HG02943 (cell line): ENCODE measurements at regions not wholly inside any gene's neighbourhood (a gene's known extent, or its start where the extent isn't known, plus 50 kb on each side); places are given as distances from the start of the nearest gene placed in this dataset.

Source experiments
- ATAC-seq: cut with Tn5 transposase; IDR thresholded peaks from one replicate; pipeline ENCODE4 v1.9.1; 2021; ENCODE audit warnings: mild to moderate bottlenecking, low read depth, moderate library complexity; ENCODE audit not compliant: unreplicated experiment

DNA sequence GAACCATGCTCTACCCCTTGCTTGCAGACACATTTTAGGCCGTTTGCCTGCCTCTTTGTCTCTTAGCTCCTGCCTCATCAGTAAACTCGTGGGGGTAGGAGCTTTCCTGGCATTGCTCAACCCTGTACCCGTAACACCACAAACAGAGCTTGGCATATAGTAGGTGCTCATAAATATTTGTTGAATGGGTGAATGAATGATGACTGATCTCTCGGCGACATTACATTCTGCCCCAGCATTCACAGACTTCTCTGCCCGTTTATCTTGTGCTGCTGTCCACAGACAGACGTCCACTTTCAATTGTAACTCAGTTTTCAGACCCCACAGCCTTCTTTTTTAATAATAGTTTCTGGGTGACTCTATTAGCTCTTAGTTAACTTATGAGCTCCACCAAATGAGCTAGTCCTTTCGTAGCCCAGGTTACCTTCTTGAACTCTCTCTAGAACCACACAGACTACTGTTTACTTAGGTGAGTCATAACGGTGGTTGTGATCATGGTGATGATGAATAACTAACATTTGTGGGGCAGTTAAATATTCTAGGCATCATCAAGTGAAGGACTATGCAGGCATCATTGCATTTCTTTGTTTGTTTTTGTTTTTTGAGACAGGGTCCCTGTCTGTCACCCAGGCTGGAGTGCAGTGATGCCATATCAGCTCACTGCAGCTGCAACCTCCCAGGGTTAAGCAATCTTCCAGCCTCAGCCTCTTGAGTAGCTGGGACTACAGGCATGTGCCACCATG, 188.4 kb downstream of the ADAMTS15 start:
- peak; percentile 74 for ATAC-seq

DNA sequence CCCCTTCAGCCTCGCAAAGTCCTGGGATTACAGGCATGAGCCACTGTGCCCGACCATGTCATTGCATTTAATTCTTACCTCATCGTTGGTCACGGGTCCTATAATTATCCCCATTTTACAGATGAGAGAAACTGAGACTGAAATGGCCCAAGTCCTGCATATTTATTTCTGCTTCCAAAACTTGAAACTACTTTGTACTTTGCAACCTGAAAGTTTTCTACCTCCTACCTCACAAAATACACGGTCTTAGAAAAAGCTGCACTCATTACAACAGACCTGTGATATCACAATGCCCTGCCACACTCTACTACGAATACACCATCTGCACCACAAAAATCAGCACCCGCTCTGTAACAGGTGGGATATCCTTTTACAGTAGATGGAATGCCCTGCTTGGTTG, 189.1 kb downstream of the ADAMTS15 start:
- no peak for ATAC-seq

DNA sequence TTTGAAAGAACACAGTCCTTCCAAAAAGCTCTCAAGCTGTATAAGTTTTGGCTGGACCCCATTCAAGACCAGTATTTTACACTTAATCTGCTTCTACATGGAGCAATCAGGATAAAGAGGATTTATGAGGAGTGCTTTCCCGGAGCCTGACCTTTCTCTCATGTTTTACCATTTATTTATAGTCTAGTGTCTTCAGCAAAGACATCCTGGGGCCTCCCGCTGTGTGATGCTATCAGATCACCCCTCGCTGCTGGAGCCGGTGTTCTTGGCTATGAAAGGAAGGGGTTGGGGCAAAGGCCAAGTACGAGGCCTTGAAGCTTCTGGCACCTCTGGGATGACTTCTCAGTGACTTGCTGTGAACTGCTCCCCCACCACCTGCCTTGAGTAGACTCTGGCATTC, 189.6 kb downstream of the ADAMTS15 start:
- ATAC-seq = no peak

DNA sequence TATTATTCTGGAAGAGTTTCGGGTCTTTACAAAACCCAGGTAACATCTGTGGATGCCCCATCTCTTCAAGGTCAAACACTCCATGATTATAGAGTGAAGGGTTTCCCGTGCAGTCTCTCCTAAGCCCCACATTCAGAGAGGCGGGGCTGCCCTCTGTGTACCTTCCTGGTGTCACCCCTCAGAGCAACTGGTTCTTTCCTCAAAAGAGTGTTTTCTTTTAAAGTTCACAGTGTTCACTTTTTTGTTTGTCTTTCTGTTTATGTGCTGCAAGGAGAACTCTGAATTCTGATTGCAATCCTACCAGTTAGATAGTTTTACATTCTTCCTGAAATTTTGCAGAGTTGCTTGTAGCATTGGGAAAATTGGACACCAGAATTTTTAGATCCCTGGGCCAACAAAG, 190.2 kb downstream of the ADAMTS15 start:
- no peak for ATAC-seq

DNA sequence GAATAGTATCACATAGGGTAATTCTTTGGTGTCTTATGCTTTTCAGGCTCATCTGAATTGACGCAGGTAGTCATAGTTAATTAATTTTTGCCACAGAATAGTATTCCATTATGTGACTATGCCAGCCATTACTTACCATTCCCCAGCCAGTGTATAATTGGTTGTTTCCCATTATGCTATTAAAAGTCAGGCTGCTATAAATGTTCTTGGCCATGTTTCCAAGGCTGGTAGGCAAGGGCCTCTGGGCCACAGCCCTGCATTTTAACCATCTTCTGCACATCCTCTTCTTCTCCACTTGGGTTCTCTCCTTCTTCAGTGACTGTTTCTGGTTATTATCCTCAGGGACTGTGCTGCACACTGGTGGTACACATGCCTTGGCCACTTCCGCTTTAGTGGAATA, 190.9 kb downstream of the ADAMTS15 start:
- no peak for ATAC-seq

DNA sequence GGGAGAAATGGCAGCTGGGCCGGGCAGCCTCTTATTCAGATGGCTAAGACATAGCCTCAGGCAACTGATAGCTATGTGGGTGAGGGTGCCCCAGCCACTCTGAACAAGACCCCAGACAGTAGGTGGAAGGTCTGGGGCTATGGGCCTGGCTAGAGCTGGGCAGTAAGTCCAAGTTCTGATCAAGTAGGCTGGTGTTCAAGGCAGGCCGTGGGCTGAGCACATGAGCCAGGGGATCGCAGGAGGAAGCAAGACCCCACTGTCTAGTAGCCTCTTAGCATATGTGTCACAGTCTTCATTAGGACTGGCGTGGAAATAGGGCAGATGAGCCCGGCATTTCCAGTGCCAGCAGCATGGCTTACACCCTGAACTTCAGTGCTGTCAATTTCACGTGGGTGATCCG, 192.1 kb downstream of the ADAMTS15 start:
- ATAC-seq = no peak

DNA sequence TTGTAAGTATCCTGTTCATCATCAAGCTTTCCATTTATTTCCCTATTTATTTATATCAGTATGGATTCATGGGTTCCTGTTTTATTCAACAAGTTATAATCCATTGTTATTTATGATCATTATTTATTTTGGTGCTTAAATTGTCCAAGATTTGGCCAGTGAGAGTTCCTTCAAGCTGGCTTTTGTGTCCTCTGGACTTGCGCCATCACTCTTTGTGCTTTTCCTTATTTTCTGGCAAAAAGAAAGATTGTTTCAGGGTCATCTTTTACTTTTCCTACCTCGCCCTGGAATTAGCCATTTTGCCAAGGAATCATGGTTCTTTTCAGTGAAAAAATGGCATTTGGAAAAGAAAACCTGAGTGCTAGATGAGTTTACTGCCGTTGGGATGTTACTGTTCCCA, 193.4 kb downstream of the ADAMTS15 start:
- ATAC-seq = no peak

DNA sequence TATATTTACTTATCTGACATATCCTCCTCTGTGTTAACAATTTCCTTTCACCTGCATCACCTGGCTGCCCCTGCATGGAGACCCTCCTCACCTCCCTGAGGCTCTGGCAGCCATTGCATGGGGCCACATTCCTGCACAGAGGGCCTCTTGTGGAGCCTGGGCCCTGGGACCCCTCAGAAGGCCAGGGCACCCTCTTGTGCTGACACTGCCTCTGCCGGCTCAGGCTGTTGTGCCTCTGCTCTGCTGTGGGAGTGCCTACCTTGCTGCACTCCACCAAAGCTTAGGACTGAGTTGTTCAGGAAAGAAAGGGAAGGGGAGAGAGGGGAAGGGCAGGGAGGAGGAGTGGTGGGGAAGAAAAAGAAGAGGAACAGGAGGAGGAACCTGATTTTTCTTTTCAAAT, 194.5 kb downstream of the ADAMTS15 start:
- ATAC-seq = no peak

DNA sequence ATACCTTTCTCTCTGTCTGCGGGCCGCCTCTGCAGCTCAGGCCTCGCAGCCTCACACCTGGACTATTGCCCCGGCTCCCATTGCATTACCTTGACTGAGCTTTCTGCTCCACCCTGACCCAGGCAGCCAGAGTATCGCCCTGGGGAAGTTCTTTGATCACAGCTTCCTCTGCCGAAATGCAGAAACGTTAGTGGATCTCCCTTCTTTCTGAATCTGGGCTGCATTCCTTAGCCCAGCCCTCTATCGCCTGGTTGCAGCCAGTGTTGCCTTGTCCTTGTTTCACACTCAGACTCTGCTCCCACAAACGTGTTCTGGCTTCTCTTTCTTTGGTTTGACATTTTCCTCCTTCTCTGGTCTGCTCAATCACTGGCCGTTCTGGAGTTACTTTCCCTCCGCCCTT, 195.7 kb downstream of the ADAMTS15 start:
- ATAC-seq = no peak

DNA sequence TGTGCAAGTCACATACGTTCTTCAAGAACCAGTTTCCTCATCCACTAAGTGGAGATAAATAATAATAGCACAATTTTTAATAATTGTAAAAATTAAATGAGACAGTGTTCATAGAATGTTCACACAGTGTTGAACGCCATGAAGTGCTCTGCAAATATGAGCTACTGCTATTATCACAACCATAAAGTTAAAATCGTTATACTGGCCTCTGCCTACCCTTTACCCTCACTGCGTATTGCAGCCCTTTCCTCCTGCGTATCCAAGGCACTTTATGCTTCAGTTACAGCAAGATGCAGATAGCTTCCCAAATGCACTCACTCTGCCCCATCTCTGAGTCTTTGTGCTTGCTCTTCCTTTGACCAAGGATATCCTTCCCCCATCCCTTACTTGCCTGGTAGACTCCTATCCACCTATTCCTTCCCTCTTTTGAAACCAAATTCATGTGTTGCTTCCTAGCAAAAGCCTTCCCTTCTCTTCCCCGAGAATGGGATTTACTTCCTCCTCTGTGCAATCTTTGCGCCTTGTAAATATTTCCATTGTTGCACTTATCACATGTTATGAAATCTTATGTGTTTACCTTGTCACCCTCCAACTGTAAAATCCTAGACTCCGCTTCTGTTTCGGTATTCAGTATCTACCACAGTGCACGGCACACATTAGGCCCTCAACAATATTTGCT, 196.9 kb downstream of the ADAMTS15 start:
- no peak for ATAC-seq

DNA sequence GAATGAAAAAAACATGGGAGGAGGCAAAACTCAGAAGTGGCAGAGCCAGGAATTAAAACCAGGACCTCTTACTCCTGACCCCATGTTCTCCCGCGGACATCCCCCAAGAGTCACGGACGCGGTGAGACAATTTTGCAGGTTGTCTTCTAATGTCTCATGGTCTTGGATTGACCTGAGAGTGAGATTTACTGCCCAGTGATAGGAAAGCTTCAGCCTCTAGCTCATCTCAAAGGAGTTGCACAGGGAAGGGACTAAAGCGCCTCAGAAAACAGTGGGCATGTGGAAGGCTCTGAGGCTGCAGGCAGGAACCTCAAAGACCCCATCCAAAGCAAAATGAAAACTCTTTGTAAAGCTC, 197.4 kb downstream of the ADAMTS15 start:
- no peak for ATAC-seq

DNA sequence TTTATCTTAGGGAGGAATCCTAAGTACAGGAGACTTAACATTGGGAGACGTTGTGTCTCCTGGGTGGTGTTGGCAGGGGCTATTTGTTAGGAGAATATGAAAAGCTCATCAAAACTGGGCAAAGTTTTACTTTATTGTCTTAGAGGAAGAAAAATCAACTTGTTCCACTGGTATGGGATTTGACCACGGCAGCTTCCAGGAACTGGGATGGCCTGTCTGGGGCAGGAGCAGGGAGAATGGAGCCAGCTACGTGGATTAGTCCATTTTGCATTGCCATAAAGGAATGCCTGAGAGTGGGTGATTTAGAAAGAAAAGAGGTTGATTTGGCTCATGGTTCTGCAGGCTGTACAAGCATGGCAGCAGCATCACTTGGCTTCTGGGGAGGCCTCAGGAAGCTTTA, 198.4 kb downstream of the ADAMTS15 start:
- ATAC-seq = no peak

DNA sequence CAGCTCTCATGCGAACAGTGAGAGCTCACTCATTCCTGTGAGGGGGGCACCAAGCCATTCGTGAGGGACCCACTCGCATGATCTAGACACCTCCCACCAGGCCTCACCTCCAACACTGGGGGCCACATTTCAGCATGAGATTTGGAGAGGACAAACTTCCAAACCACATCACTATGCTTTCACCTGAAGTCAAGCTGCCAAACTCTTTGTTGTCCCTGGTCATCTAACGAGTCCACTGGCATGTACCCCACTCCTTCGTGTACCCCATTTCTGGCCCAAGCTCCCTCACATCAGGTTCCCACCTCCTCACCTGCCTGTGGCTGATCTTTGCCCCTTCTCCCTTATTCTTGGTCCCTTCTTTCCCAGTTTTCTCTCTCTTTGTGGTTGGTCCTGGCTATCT, 198.9 kb downstream of the ADAMTS15 start:
- ATAC-seq = no peak

DNA sequence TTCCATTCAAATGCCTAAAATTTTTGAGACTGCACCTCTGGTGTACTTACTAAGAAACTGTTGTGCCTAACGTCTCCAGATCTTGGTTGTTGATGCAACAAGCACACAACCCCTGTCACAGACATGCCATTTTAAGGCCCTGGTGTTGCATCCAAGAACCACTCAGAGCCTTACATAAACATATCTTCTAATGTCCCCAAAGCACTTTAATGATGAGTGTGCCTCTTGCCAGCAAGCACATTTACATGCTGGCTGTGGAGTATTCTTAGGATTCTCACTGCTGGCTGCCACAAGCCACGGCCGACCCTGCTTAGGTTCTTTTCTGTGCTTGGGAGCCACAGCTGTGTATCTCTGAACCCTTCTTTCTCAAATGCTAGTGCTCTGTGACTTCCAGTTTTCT, 201.4 kb downstream of the ADAMTS15 start:
- ATAC-seq = no peak

DNA sequence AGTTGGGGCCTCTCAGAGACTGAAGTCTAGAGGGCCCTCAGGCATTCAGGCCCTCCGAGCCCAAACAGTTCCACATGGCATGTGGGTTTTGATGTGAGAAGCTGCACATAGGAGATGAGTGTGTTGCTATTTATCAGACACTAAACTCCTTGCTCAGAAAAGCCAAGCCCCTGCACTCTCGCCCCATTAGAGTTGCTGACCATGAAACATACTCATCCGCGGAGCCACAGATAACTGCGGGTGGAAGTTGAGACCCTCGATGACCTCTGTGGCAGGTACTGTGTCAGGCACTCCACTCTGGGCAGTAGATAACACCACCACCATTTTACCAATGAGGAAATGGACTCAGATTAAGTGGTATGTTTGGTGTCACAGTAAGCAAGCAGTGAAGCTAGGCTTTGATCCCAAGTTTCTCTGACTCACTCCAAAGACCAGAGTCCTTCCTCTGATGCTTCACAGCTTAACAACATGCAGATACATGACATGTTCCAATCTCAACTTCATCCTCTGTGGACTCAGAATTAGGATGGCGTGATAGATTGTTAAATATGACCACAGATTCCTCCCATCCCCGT, 202.1 kb downstream of the ADAMTS15 start:
- no peak for ATAC-seq

DNA sequence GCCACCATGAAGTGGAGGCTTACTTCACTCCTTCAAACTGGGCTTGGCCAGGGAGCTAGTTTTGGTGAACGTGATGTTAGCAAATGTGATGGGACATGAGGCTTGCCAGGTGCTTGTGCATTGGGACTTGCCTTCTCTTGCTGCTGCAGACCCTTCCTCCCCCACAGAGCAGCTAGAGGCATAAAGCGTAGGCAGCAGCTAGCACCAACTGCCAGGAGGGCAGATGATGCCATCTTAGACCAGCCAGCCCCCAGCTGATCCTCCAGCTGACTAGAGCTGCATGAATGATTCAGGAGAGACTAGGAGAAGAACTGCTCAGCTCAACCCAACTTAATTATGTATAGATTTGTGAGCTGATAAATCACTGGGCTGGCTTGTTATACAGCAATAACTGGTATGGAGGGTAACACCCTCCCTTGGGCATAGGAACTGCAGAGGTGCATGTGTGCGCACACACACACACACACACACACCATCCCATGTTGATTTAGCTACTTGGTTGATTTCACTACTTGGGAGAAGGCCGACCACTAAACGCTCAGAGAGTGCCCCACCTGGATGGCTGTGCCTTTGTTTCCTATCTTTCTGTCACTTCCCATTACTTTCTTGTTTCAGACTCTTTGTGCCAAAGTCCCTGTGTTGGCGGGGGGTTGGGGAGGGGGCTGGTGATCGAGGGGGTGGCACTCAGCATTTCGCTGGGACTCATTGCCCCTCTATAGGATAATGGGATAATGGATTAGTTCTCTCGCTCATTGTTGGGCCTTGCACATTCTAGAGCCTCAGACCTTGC, 202.8 kb downstream of the ADAMTS15 start:
- ATAC-seq = no peak

DNA sequence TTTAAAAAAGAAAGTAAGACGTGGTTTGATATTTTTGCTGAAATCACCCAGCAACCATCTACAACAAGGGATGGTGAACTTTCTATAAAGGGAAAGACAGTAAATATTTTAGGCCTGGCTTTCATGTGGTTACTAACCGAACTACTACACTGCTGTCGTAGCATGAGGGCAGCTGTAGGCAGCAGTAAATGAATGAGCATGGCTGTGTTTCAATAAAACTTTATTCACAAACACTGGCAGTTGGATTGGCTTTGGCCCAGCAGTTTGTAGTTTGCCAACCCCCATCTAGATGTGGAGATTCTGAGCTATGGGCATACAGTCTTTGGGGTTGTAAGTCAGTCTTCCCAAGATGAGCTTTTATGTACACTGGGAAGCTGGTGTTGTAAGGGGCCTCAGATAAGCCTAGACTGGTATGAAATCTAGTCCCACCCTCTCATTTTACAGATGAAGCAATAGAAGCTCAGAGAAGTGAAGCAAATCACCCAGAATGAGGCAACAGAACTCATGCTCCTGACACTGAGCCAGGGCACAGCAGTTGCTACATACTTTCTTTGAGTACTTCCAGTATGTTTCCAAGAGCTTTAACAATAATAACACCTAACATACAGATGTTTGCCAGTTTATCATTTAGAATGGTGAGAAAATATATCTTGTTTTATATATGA, 204.4 kb downstream of the ADAMTS15 start:
- no peak for ATAC-seq

DNA sequence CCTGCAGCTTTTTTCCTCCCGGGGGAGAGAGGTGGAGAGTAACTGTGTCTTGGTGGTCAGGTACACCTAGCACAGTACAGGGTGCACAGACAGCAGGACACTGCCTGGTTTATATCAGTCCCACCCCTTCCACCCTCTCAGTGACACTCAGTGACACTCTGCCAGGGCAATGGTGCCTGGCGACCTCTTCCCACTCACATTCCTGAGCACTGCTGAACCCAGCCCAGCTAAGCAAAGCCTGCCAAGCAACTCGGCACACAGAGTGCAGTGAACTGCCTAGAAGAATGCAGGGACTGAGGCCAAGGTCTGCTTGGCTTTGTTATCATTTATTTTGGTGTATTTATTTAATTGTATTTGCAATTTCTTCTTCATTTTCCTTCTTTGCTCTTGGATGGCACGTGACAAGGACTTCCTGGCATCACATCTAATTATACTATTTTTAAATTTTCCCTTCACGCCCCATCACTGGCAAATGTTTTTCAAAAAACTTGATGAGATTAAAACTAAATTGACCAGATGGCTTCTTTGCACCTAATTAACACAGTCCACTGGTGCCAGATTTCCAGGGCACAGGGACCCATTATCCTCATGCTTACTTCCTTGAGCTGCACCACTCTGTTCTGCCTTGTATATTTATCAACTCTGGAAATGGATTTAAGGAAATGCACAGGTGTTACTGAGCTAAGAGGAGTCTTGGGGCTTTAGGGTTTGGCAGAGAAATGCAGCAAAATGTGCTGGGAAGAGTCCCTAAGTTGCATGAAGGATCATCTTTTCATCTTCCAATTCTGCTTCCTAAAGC, 205.6 kb downstream of the ADAMTS15 start:
- no peak for ATAC-seq

DNA sequence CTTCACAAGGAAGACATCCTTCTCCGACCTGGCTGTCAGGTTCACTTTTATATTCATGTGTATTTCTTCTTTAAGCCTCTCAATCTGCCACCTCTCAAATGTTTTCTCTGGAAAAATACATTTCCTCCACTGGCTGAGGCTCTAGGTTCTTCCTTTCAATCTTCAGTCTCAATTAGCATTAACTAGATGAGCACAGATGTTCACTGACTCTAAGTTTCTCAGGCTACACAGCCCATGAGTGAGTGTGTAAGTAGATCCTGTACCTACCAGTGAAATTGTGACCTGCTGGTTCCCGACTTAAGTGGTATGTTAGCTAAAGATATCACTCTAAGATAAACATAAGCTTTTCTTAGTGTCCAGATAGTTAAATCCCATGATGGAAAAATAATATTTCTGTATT, 206.9 kb downstream of the ADAMTS15 start:
- ATAC-seq = no peak

DNA sequence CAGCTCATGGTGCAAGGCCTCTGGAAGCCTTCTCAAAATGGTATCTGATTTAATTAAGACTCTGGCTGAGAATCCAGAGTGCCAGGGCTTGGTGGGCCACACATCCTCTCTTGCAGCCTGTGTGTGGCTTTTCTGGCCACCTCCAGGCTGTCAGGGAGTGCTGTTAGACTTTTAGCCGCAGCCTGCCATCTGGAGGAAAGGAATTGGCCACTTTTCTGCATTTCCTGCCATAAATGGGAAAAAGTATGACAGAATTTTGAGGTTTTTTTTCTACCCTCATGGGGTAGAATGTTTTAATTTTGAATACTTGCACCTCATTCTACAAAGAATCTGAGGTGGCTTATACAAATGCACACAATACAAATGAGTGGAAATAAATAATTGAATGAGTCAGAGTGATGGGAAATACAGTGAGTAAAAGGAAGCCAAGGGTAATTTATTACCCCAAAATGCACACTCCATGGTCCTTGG, 218.4 kb downstream of the ADAMTS15 start:
- no peak for ATAC-seq
